HG02571 (cell line): ENCODE measurements at regions not wholly inside any gene's neighbourhood (a gene's known extent, or its start where the extent isn't known, plus 50 kb on each side); places are given as distances from the start of the nearest gene placed in this dataset.
"Not testable (repeated sequence)": the region's sequence is repeated elsewhere in the genome, so short reads cannot be mapped to it uniquely, and the experiment has no call there.

Source experiments
- ATAC-seq: cut with Tn5 transposase; IDR thresholded peaks from one replicate; pipeline ENCODE4 v1.9.1; 2021; ENCODE audit warnings: mild to moderate bottlenecking, moderate library complexity; ENCODE audit not compliant: unreplicated experiment

- no peak for ATAC-seq
Measured at GRCh38 chr13:86569119-86569518, 769.9 kb upstream of the SLITRK6 start.

GRCh38 chr13:86569974-86570373 lies 770.8 kb upstream of the SLITRK6 start:
- ATAC-seq, result no peak

DNA sequence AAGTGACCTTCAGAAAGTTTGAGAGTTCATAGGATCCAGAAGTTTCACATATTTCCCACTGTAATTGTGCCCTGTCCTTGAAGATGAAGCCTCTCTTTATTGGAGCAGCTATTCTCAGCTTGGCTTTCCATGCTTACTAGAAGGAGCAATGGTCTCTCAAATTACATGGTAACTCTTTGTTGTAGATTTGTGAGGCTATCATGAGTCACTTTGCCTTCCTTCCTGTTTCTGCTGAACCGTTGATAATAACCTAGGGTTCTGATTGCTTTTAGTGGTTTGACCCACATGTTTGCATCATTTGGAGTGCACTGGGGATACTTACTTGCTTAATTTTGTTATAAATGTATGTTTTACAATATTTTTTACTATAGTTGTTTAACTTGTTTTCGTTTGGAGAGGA lies 772.9 kb upstream of the SLITRK6 start:
- ATAC-seq, result no peak

DNA sequence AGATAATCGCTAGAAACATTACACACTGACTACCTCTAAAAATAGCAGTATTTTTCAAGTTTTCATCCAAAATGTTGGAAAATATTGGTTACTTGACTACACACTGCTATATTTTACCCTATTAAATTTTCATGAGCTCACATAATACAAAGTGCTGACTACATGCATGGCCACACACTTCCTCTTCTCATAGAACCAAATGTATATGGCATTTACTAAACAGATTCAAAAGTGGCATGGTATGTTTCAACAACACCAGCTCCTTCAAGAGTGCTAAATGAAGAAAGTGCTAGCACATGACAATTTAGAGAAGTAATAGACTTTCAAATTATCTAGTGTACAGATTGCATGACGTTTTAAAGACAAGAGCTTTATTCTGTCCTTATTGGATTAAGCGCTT lies 780.4 kb upstream of the SLITRK6 start:
- ATAC-seq, result no peak

DNA sequence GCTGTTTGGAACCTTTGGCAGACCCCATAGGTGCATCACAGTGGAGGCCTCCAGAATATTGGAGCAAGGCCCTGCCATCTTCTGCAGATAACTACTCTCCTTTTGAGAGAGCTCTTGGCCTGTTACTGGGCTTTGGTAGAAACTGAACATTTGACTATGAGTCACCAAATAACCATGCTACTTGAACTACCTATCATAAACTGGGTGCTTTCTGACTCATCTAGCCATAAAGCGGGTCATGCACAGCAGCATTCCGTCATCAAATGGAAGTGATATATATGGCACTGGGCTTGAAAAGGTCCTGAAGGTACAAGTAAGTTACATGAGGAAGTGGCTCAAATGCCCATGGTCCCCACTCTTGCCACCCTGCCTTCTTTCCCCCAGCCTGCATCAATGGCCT lies 782.5 kb upstream of the SLITRK6 start:
- no peak for ATAC-seq

DNA sequence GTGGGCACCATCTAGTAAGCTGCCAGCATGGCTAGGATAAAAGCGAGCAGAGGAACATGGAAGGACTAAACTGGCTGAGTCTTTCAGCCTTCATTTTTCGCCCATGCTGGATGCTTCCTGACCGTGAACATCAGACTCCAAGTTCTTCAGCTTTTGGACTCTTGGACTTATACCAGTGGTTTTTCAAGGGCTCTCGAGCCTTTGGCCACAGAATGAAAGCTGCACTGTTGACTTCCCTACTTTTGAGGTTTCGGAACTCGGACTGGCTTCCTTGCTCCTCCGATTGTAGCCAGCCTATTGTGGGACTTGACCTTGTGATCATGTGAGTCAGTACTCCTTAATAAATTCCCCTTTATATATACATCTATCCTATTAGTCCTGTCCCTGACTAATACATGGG lies 785.1 kb upstream of the SLITRK6 start:
- no peak for ATAC-seq

- ATAC-seq, result no peak
Measured at GRCh38 chr13:86585835-86586234, 786.6 kb upstream of the SLITRK6 start.

DNA sequence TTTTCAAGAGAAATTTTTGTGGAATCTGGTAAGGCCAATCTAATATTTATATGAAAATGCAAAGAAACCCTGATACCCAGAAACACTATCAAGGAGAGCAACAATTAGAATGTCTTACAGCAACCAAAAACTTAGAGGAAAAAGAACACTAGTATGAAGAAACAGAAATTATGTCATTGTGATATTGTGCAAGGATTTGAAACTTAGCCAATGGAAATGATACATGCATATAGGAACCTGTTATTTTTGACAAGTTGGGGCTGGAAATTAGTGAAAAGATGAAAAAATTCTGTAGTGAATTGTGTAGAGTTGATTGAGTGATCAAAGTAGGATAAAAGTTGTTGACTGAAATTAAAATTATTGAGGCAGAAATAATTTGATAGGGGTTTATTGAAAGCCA lies 792.6 kb upstream of the SLITRK6 start:
- ATAC-seq, result no peak

GRCh38 chr13:86601351-86601750 lies 802.1 kb upstream of the SLITRK6 start:
- no peak for ATAC-seq

- ATAC-seq, result no peak
Measured at GRCh38 chr13:86606264-86606663, 807.0 kb upstream of the SLITRK6 start.

GRCh38 chr13:86608701-86609100 lies 809.5 kb upstream of the SLITRK6 start:
- no peak for ATAC-seq

DNA sequence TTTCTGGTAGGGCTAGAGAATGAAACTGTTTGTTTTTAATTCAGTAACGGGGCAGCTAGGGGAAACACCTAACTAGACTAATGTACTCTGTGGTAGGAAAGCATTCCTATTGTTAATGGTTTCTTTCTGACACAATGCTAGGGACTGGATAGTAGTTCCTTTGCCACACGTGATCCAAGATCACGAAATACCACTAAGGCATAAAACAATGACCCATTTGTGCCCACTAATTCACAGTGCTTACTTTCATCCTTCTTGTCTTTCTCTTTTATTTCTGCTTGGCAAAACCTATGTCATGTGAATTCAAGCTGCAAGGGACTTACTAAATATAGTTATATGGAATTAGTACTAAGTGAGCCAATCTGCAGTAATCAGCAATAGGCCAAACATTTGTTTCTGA lies 834.1 kb upstream of the SLITRK6 start:
- ATAC-seq, result no peak

DNA sequence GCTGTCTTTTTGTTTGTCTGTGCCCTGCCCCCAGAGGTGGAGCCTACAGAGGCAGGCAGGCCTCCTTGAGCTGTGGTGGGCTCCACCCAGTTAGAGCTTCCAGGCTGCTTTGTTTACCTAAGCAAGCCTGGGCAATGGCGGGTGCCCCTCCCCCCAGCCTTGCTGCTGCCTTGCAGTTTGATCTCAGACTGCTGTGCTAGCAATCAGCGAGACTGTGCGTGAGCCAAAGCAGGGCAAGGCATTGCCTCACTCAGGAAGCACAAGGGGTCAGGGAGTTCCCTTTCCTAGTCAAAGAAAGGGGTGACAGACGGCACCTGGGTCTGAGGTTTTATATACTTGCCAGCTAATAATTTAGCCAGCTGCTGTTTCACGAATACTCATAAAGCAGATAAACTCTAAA lies 852.0 kb upstream of the SLITRK6 start:
- ATAC-seq, result not testable (repeated sequence)

- ATAC-seq, result no peak
Measured at GRCh38 chr13:86653009-86653408, 853.8 kb upstream of the SLITRK6 start.

GRCh38 chr13:86655561-86655960 lies 856.3 kb upstream of the SLITRK6 start:
- ATAC-seq, result no peak

DNA sequence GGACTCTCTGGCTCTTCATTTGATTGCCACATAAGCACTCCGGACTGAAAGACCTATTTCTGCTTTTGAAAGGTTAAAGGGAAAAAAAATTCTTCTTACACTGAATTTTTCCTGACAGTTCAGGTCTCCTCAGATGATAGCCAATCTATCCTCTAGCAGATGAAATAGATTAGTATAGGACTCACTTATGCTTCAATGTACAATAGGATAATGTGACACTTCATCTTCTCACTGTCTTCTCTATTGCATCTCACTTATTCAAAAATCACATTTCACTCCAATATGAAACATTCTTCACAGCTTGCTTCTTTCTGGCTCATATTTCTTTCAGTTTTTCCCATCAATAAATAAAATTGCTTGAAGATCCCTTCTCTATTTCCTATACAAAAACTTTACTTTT lies 860.9 kb upstream of the SLITRK6 start:
- no peak for ATAC-seq

GRCh38 chr13:86665842-86666241 lies 866.6 kb upstream of the SLITRK6 start:
- ATAC-seq, result no peak

GRCh38 chr13:86673931-86674431 lies 874.8 kb upstream of the SLITRK6 start:
- no peak for ATAC-seq

DNA sequence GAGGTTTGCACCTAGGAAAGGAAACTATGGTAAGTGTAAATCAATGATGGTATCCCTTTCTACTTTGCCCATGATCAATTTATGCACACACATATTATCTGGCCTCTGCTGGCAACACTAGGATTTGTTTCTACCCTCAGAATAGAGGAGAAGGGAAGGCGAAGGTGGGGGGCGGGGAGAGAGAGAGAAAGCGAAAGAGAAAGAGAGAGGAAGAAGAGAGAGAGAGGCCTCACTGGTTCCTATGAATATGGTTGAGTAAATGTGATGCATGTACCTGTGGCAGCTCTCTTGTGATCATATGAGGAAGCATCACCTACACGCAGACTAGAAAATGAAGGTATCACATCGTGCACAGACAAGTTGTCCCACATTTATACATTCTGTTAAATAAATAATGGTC lies 882.0 kb upstream of the SLITRK6 start:
- ATAC-seq, result no peak

GRCh38 chr13:86684402-86684801 lies 885.2 kb upstream of the SLITRK6 start:
- no peak for ATAC-seq

DNA sequence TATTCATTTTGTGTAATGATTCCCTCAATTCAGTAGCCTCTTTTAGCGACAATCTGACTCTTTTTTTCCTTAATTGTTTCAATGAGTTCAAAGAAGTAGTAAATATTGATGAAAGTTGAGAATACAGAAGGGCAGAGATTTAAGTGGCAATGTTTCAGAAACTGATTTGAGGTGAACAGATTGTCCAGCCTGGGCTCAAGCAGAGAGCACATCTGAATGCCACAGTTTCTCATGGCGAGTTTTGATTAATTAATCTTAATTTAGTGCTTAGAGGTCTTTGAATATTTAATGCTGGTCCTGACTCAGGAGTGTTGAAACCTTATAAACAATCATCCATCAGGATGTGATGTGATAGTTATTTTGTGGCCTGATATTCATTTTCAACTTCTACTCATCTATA lies 890.7 kb upstream of the SLITRK6 start:
- no peak for ATAC-seq

- no peak for ATAC-seq
Measured at GRCh38 chr13:86692291-86692690, 893.1 kb upstream of the SLITRK6 start.

DNA sequence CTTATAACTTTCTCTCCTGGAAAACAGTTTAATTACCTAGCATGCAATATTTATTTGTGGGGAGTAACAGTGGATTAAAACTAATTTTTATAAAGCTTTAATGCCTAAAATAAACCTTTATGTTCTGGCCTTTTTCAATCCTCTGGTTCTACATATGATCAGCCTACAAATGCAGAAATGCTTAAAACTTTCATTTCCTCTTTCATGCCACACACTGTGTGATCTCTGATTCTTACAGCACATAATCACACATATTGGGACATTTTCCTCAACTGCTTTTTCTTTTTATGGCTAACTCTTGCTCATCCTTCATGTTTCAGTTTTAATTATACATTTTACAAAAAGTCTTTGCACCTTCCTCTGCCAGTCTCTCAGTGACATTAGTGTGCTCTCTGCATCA lies 910.8 kb upstream of the SLITRK6 start:
- no peak for ATAC-seq

DNA sequence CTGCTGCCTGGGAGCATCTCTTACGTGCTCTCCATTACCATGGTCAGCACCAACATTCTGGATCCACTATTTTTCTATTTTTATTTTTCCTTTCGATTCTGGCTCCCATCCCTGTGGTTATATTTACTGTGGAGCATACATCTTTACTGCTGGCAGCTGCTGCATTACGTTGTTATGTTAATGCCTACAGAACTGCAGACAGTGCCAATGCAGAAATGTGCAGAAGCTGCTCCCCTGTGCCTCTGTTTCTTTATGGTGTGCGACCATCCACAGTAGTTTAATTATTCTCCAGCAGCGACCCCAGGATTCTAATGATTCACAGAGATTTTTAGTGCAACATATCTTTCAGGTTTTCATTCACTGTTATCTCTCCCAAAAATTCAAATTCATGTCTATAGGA lies 911.7 kb upstream of the SLITRK6 start:
- no peak for ATAC-seq
